Stimulated activated naive CD8-positive, alpha-beta T cell treated with anti-CD3 and anti-CD28 coated beads, Interleukin-15, Interleukin-2, amounts not matched to agents 100 U/mL and 50 U/mL, for 24 hours (primary cell): ENCODE measurements at regions not wholly inside any gene's neighbourhood (a gene's known extent, or its start where the extent isn't known, plus 50 kb on each side); places are given as distances from the start of the nearest gene placed in this dataset.
A peak's percentile ranks its signal among the peaks of the same experiment; 100 is the strongest.

Experiments used
- ATAC-seq: fragments of 150-1000 bp; cut with Tn5 transposase; one replicate; pipeline ENCODE4 v1.10.0; 2021
- DNase-seq: peaks from one replicate; pipeline ENCODE4 v3.0.0; 2021

DNA sequence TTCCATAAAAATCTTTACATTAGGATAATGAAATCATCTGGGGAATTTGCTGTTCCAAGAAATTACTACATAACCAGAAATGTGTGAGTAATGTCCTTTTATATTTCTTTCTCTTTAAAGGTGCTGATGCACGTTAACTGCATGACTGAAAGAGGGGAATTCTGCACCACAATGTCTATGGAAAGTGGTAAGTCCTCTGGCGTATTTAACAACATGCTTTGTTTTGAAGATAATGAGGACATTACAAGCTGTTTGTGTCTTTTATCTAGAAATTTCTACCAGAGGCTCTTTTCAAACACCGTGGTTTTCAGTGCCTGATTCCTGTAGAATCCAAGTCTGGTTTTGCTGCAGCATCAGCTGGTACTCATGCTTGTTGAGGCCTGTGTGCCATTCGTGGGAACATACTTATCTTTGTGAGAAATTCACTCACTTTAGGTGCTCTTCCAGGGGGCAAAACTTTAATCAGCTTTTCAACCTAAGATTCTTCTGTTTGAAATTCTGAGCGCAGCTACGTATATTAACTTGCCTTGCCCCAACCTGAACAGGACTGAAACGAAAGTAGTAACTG, 257.2 kb downstream of the PDHA2 start:
- DNase-seq (no peak), ATAC-seq (no peak)

GRCh38 chr4:96097693-96098092, 257.8 kb downstream of the PDHA2 start:
- ATAC-seq (no peak), DNase-seq (no peak)

DNA sequence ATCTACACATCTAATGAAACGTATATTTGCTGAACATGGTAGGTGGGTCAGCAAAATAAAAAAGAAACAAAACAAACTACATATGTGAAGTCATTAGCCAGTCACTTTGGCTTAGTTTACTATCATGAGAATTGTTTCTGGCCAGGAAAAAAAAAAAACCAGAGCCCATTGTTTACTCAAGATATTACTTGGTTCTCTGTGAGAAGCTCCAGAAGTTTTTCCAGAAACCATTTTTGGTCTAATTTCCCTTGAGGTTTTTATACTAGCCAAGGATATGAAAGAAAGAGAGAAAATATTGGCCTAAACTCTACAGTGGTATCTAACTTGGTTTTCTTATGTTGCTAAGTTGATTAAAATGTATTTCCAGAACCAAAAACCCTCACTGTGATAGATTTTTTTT, 259.1 kb downstream of the PDHA2 start:
- DNase-seq (no peak), ATAC-seq (no peak)

GRCh38 chr4:96102541-96103026, 262.7 kb downstream of the PDHA2 start:
- ATAC-seq = no peak
- DNase-seq = no peak

DNA sequence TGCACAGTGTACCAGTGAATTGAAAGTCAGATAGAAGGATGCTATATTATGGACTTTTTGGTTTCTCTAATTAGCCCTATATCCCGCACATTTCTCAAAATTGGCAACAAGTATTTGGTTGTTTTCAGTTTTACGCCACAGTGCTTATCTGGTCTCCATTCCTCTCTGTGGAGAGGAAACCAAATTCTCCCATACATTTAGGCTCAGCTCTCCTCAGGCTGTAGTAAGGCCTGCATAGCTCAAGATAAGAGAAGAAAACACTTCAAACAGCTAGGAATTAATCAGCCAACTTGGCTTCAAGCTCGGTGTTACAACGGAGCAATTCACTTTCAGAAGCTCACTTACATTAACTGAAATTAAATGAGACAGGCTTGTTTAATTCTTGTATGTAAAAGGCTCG, 263.2 kb downstream of the PDHA2 start:
- DNase-seq = no peak
- no peak for ATAC-seq

- DNase-seq (no peak), ATAC-seq (no peak)
Observed at GRCh38 chr4:96108146-96108545, 268.3 kb downstream of the PDHA2 start.

GRCh38 chr4:96112631-96113030, 272.7 kb downstream of the PDHA2 start:
- DNase-seq (no peak), ATAC-seq (no peak)

GRCh38 chr4:96120206-96120605, 280.3 kb downstream of the PDHA2 start:
- ATAC-seq (no peak), DNase-seq (no peak)

- DNase-seq (no peak), ATAC-seq (no peak)
Observed at GRCh38 chr4:96126227-96126626, 286.3 kb downstream of the PDHA2 start.

DNA sequence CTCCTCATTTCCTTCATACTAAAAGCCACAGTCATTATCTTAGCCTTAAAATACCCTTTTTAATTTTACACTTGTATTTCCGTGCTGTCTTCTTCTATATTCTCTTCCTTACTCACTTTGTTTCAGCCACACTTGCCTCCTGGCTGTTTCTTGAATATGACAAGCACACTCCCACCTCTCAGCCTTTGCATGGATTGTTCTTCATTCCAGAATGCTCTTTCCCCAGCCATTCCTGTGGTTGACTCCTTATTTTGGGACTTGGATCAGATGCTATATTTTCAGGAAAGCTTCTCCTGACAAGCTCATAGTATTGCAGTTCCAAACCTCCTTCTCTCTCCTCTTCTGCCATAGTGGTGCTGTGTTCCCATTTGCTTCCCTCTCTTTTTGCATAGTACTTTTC, 291.3 kb downstream of the PDHA2 start:
- no peak for ATAC-seq
- no peak for DNase-seq

- ATAC-seq = no peak
- no peak for DNase-seq
Observed at GRCh38 chr4:96134806-96135205, 294.9 kb downstream of the PDHA2 start.

- DNase-seq (no peak), ATAC-seq (no peak)
Observed at GRCh38 chr4:96136056-96136455, 296.2 kb downstream of the PDHA2 start.

- no peak for ATAC-seq
- DNase-seq = no peak
Observed at GRCh38 chr4:96139251-96139929, 299.5 kb downstream of the PDHA2 start.

GRCh38 chr4:96145601-96146000, 305.7 kb downstream of the PDHA2 start:
- no peak for DNase-seq
- no peak for ATAC-seq

DNA sequence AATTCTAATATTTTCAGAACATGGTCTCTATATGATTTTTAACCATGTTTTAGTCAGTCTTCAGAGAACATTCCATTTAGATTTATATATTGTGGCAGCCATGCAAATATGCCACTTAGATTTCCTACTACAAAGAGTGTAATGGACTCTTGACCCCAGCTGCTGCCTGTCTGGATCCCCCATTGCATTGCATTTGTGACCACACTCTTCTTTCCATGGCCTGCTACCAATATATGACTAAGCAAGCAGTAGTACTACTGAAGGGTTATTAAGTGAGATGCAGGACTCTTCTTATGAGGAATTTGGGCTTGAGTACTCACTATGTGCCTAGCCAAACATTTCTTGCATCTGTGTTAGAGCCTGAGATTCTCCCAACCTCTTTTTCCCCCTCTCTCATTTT, 306.8 kb downstream of the PDHA2 start:
- ATAC-seq (no peak), DNase-seq (no peak)

DNA sequence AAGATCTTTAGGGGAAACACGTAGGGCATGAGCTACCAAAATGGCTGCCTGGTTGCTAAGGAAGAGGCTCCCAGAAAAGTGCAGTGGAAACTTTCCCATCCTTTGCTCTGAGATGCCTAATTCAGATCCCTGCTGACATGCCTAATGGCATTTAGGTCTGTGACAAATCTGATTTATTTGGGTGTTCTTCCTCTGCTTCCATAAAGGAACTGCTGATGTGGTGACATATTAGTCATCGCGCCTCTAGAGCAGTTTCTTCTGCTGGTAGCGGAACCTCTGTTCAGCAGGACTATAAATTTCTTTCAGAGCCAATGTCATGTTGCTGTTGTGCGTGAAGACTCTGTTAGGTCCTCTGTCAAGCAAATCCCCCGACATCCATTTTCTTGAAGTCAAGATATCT, 310.0 kb downstream of the PDHA2 start:
- DNase-seq = no peak

DNA sequence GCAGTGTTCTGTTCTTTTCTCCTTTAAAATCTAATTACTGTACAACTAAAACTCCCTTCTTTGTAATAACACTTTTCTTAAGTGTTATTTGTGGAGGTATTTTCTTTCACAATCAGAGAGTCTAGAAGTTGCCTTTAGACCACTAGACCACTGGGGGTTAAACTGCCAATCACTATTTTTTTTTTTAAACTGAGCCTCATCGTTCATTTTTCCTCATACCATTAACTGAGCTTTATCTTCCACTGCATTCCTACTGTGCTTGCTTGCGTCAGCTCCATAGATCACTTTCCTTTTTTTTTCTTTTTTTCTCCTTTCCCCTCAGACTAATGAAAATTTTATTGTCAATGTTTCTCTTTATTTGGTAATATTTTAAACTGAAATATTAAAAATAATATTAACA, 310.6 kb downstream of the PDHA2 start:
- ATAC-seq (no peak), DNase-seq (no peak)

More for the DNA sequence above, 310.0 kb downstream of the PDHA2 start:
- no peak for ATAC-seq

DNA sequence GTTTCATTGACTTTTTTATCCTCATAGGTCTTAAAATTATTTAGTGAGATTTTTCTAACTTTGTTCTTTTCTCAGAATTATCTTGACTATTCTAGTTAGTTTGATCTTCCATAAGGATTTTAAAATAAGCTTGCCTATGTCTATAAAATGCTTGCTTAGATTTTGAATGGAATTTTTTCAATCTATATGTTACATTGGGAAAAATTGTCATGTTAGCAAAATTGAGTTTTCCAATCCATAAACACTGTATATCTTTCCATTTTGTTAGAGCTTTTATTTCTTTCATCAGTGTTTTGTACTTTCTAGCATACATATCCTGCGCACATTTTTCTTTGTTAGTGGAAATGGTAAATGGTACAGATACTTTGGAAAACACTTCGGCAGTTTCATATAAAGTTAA, 312.9 kb downstream of the PDHA2 start:
- DNase-seq (no peak), ATAC-seq (no peak)

DNA sequence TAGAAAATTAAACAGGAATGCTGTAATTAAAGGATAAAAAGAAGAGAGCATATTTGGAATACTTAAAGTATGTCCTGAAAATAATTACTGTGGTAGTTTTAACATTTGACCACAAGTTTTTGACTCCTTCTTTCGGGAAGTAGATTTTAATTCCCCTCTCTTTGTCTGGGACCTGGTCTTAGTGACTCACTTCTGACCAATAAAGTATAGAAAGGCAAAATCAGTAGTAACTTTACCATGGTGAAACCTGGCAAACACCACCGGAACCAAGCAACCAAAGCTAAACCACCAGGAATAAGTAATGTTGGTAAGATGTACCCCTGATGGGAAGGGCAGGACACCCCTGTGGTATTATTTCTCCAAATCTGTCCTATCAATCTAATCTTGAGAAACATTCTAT, 314.8 kb downstream of the PDHA2 start:
- ATAC-seq = no peak
- DNase-seq = no peak

GRCh38 chr4:96162636-96163035, 322.7 kb downstream of the PDHA2 start:
- ATAC-seq (no peak), DNase-seq (no peak)

GRCh38 chr4:96164814-96165351, 325.0 kb downstream of the PDHA2 start:
- no peak for DNase-seq
- no peak for ATAC-seq

- DNase-seq (no peak), ATAC-seq (no peak)
Observed at GRCh38 chr4:96166806-96167205, 326.9 kb downstream of the PDHA2 start.

DNA sequence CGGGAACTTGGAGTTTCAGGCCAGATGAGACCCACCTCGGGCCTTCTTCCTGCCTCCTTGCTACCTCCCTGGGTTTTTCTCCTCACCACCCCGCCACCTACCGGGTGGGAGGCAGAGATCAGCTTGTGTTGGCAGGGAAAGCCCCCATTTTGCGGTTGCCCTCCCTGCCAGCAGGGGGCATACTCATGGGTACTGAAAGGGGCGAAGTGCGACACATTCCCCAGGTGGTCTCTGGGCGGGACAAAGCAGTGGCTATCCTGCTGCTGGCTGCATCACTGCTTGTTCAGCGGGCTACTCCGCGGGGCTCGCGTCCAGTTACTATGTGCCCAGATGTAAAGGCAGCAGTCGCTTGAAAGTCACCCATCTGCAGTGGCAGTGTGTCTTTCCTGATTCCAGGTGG, 330.3 kb downstream of the PDHA2 start:
- ATAC-seq (no peak), DNase-seq (peak; percentile 5)

DNA sequence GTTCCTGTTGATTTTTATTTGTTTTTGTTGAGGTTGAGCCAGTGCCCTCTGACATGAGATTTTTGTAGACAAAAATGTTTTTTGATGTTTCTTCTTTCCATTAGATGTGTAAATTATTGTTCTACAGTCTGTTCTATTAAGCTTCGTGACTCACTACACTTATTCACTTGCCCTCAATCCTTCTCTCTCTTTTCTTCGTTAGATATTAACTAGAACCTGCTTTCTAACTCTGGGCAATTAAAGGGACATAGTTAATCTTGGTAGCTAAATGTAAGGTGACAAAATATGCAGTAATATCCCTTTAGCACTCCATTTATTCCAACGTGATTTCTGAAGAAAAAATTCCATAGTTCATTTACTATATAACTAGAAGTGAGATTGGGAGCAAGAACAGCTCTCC, 333.9 kb downstream of the PDHA2 start:
- DNase-seq = no peak
- no peak for ATAC-seq
